DND-41 (cell line): ENCODE measurements at regions not wholly inside any gene's neighbourhood (a gene's known extent, or its start where the extent isn't known, plus 50 kb on each side); places are given as distances from the start of the nearest gene placed in this dataset.

Experiments used
- ATAC-seq: fragments of 200-7000 bp; cut with Tn5 transposase; 3 replicates; pipeline ENCODE4 v1.9.1; 2021; ENCODE audit warnings: low read depth; ENCODE audit not compliant: insufficient read depth
- DNase-seq: peaks from one replicate; pipeline ENCODE4 v3.0.0-alpha.2; 2020
- H2AFZ ChIP-seq: 2 replicates; pipeline ENCODE4 v1.6.0; 2012; ENCODE audit warnings: low read depth, low read length
- H3K27ac ChIP-seq: 2 replicates; pipeline ENCODE4 v1.5.1; 2012; ENCODE audit warnings: low read length, inconsistent platforms
- H3K27me3 ChIP-seq: fragments of 200-600 bp; sonication (generic); 2 replicates; pipeline ENCODE4 v1.6.0; 2012; ENCODE audit warnings: low read length, mild to moderate bottlenecking, inconsistent platforms; ENCODE audit not compliant: insufficient read depth, poor library complexity
- H3K36me3 ChIP-seq: 2 replicates; pipeline ENCODE4 v1.5.1; 2012; ENCODE audit warnings: low read length, inconsistent platforms; ENCODE audit not compliant: insufficient read depth
- H3K4me1 ChIP-seq: 2 replicates; pipeline ENCODE4 v1.5.1; 2012; ENCODE audit warnings: mild to moderate bottlenecking, low read length; ENCODE audit not compliant: insufficient read depth
- H3K4me2 ChIP-seq: 2 replicates; pipeline ENCODE4 v1.6.0; 2012; ENCODE audit warnings: mild to moderate bottlenecking, moderate library complexity, low read length, inconsistent platforms; ENCODE audit not compliant: insufficient read depth
- H3K4me3 ChIP-seq, 2 experiments: fragments of 200-600 bp in 1 of 2; shearing (Covaris generic) in 1 of 2; 2 replicates each; pipeline ENCODE4 v1.5.1; 2012 to 2016; ENCODE audit warnings: inconsistent platforms in 2 of 2, low read length in 2 of 2, mild to moderate bottlenecking in 2 of 2, low read depth in 1 of 2, moderate library complexity in 1 of 2
- H3K79me2 ChIP-seq: 2 replicates; pipeline ENCODE4 v1.6.0; 2012; ENCODE audit warnings: low read length, inconsistent platforms; ENCODE audit not compliant: insufficient read depth
- H3K9ac ChIP-seq: 2 replicates; pipeline ENCODE4 v1.6.0; 2012; ENCODE audit warnings: low read depth, mild to moderate bottlenecking, inconsistent platforms, low read length, moderate library complexity
- H3K9me3 ChIP-seq: 2 replicates; pipeline ENCODE4 v1.5.1; 2012; ENCODE audit warnings: low read length, moderate library complexity, mild to moderate bottlenecking, inconsistent platforms; ENCODE audit not compliant: insufficient read depth, severe bottlenecking
- H4K20me1 ChIP-seq: 2 replicates; pipeline ENCODE4 v1.6.0; 2012; ENCODE audit warnings: low read length; ENCODE audit not compliant: insufficient read depth
- EZH2 ChIP-seq: IDR thresholded peaks from 3 replicates; pipeline ENCODE4 v1.6.1; 2012; ENCODE audit warnings: borderline replicate concordance, low read depth, mild to moderate bottlenecking, moderate library complexity, low read length, inconsistent platforms; ENCODE audit not compliant: severe bottlenecking
- TF ChIP-seq, protein P1 (sequence below): IDR thresholded peaks from 2 replicates; pipeline ENCODE4 v1.5.1; 2012; ENCODE audit warnings: borderline replicate concordance, low read length, moderate library complexity, mild to moderate bottlenecking; ENCODE audit not compliant: poor library complexity, severe bottlenecking; ENCODE audit errors: extremely low read depth

DNA sequence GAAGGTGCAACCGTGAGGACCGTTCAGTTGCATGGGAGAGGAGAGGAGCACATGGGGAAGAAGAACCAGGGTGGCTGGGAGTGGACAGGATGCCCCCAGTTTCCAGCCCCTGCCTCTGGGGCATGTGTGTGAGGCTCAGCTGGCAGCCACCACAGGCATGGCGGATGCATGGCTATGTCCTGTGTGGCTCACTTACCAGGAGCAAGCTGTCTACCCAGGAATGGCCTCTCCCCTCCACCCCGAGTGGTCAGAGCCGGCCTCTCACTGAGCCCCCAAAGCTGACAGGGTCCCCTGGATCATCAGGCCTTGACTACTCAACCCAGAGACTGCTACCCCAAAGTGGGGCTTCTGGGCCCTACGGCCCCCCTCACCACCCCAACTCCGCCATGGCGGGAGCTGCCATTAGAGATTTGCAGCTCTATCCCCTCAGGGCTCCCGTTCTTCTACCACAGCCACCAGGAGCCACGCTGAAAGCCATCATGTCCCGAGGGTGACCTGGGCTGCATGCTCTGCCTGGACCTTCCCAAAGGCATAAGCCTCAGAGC is 65.3 kb downstream of the RHOB start:
- H3K4me1 ChIP-seq = no peaks in the 10 kb centered on the region
- no peak overlapping the region for H3K27ac ChIP-seq
- no peaks in the 10 kb centered on the region for H3K36me3 ChIP-seq
- no peaks in the 10 kb centered on the region for H3K79me2 ChIP-seq
- H2AFZ ChIP-seq = no peak overlapping the region
- no peak overlapping the region for H3K4me2 ChIP-seq
- H3K4me3 ChIP-seq = no peak overlapping the region
- H4K20me1 ChIP-seq = no peaks in the 10 kb centered on the region
- peaks cover 2% of the 10 kb centered on the region for H3K27me3 ChIP-seq
- DNase-seq = no peak
- H3K9me3 ChIP-seq = no peaks in the 10 kb centered on the region
- no peak overlapping the region for H3K9ac ChIP-seq
- TF ChIP-seq EZH2 = no peak
- TF ChIP-seq, protein P1, sequence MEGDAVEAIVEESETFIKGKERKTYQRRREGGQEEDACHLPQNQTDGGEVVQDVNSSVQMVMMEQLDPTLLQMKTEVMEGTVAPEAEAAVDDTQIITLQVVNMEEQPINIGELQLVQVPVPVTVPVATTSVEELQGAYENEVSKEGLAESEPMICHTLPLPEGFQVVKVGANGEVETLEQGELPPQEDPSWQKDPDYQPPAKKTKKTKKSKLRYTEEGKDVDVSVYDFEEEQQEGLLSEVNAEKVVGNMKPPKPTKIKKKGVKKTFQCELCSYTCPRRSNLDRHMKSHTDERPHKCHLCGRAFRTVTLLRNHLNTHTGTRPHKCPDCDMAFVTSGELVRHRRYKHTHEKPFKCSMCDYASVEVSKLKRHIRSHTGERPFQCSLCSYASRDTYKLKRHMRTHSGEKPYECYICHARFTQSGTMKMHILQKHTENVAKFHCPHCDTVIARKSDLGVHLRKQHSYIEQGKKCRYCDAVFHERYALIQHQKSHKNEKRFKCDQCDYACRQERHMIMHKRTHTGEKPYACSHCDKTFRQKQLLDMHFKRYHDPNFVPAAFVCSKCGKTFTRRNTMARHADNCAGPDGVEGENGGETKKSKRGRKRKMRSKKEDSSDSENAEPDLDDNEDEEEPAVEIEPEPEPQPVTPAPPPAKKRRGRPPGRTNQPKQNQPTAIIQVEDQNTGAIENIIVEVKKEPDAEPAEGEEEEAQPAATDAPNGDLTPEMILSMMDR = no peak
- ATAC-seq = no peak

DNA sequence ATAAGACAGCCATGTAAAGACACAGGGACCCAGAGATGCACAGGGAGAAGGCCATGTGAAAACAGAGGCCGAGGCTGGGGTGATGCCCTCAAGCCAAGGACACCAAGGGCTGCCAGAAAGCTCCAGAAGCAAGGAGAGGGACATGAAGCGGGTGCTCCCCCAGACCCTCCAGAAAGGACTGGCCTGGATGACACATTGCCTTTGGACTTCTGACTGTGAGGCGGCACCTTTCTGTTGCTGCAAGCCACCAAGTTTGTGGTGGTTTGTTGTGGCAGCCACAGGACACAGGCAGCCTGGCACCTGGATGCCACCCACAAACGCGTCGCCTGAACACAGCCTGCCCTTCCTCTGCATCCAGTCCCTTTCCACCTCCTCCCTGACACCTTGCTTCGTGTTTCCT is 67.1 kb downstream of the RHOB start:
- Histone ChIP-seq H3K79me2 (no peaks in the 10 kb centered on the region), H3K9me3 (no peaks in the 10 kb centered on the region)
- no peak for ATAC-seq

DNA sequence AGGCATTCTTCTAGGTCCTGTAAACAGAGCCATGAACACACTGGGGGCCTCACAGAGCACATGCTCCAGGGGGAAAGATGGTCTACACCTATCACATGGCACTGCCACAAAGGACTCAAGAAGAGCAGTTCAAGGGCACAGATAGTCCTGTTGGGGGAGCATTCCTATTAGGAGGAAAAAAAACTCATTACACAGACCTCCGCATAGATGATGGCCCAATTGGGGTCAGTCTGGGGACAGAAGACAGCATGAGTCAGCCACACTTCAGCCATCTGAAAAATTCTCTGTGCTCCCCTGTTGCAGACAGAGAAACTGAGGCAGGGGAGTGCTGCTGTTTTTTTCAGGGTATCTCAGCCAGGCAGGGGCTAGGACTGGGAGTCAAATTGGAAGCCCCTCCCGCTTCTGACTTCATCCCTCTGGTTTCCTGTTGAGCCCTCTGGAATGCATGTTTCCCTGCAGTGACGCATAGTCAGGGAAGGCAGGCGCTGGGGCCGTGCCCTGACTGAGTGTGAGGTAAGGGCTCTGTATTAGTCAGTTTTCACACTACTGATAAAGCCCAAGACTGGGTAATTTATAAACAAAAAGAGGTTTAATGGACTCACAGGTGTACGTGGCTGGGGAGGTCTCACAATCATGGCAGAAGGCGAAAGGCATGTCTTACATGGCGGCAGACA is 67.9 kb downstream of the RHOB start:
- Histone ChIP-seq H3K27ac (no peak overlapping the region), H3K4me2 (no peak overlapping the region), H2AFZ (no peak overlapping the region), H4K20me1 (no peaks in the 10 kb centered on the region), H3K9me3 (no peaks in the 10 kb centered on the region), H3K79me2 (no peaks in the 10 kb centered on the region), H3K36me3 (no peaks in the 10 kb centered on the region), H3K9ac (no peak overlapping the region), H3K4me3 (no peak overlapping the region), H3K4me1 (no peaks in the 10 kb centered on the region), H3K27me3 (no peaks in the 10 kb centered on the region)
- ATAC-seq (no peak), DNase-seq (no peak)
- no peak for TF ChIP-seq EZH2
- TF ChIP-seq, protein P1 = no peak

More for the DNA sequence above, 67.1 kb downstream of the RHOB start:
- no peak overlapping the region for H3K4me3 ChIP-seq
- H3K27me3 ChIP-seq = no peaks in the 10 kb centered on the region
- TF ChIP-seq, protein P1 = no peak
- TF ChIP-seq EZH2 = no peak
- no peaks in the 10 kb centered on the region for H3K36me3 ChIP-seq
- no peaks in the 10 kb centered on the region for H3K4me1 ChIP-seq
- H3K27ac ChIP-seq = no peak overlapping the region
- no peak overlapping the region for H3K9ac ChIP-seq
- DNase-seq = no peak
- no peak overlapping the region for H2AFZ ChIP-seq
- H3K4me2 ChIP-seq = no peak overlapping the region
- no peaks in the 10 kb centered on the region for H4K20me1 ChIP-seq
